K562 (cell line): ENCODE measurements at regions not wholly inside any gene's neighbourhood (a gene's known extent, or its start where the extent isn't known, plus 50 kb on each side); places are given as distances from the start of the nearest gene placed in this dataset.
A peak's percentile ranks its signal among the peaks of the same experiment; 100 is the strongest.

Experiments
- ATAC-seq: fragments of 200-7000 bp; cut with Tn5 transposase; 3 replicates; pipeline ENCODE4 v1.9.1; 2020; ENCODE audit warnings: moderate library complexity
- BruUV-seq: library from RNA; stranded (reverse); fragments of 400-500 nt; replicated peaks from 2 replicates; lab custom pipeline; 2021; lab: Mats Ljungman, UMichigan
- CTCF ChIA-PET: fragments of 300-600 bp; formaldehyde crosslinking; extraction: SDS; loops from one replicate; lab custom pipeline; 2021; ENCODE audit warnings: low intra/inter-chr PET ratio; lab: Yijun Ruan, JAX
- POLR2A ChIA-PET: fragments of 300-600, 350-650 bp; sonication (Branson Sonifier 250); formaldehyde crosslinking; extraction: SDS; loops from one replicate; lab custom pipeline; 2021; ENCODE audit warnings: antibody characterized with exemption, inconsistent platforms; lab: Yijun Ruan, JAX
- DNase-seq, 4 experiments: peaks; one replicate each; pipeline versions ENCODE4 v3.0.0 to v3.0.0-alpha.2; 2011 to 2018; ENCODE audit warnings: low spot score in 3 of 4, mixed read lengths in 3 of 4; ENCODE audit errors: extremely low read depth in 1 of 4
- FAIRE-seq: peaks from 2 replicates; lab custom pipeline; 2011; peaks lifted over from hg19 to GRCh38; lab: Jason Lieb, UNC
- H2AFZ ChIP-seq: 2 replicates; pipeline ENCODE4 v1.6.0; 2011; ENCODE audit warnings: low read depth, low read length, control low read depth, inconsistent platforms
- H3K27ac ChIP-seq: fragments of 200-600 bp; 3 replicates; pipeline ENCODE4 v1.8.0; 2011; ENCODE audit warnings: low read depth, mild to moderate bottlenecking, control low read depth, inconsistent platforms, low read length, moderate library complexity, mixed read lengths; ENCODE audit errors: extremely low read depth
- H3K27me3 ChIP-seq, 2 experiments: fragments of 300-600 bp in 1 of 2; 2 replicates in 1 of 2; 3 replicates in 1 of 2; pipeline versions ENCODE4 v1.6.0 to v1.8.0; 2011; ENCODE audit warnings: inconsistent platforms in 2 of 2, low read length in 2 of 2, mild to moderate bottlenecking in 1 of 2, mixed read lengths in 1 of 2, moderate library complexity in 1 of 2; ENCODE audit not compliant: control insufficient read depth in 2 of 2, insufficient read depth in 2 of 2
- H3K36me3 ChIP-seq: fragments of 300-600 bp; 3 replicates; pipeline ENCODE4 v1.8.0; 2011; ENCODE audit warnings: mild to moderate bottlenecking, low read length, inconsistent platforms; ENCODE audit not compliant: control insufficient read depth, insufficient read depth
- H3K4me1 ChIP-seq, 2 experiments: fragments of 200-600 bp in 1 of 2; replicated peaks in 1 of 2; 2 replicates in 1 of 2; 3 replicates in 1 of 2; pipeline versions ENCODE4 v1.5.1 to v1.8.0; 2011; ENCODE audit warnings: inconsistent platforms in 2 of 2, low read length in 2 of 2, mild to moderate bottlenecking in 1 of 2, mixed read lengths in 1 of 2, moderate library complexity in 1 of 2; ENCODE audit not compliant: control insufficient read depth in 2 of 2, insufficient read depth in 2 of 2
- H3K4me2 ChIP-seq: 2 replicates; pipeline ENCODE4 v1.6.1; 2011; ENCODE audit warnings: low read length, control low read depth, inconsistent platforms, mixed read lengths; ENCODE audit not compliant: insufficient read depth
- H3K4me3 ChIP-seq: fragments of 200-600 bp; sonication (generic), shearing (Covaris generic); 2 replicates; pipeline ENCODE4 v1.5.1; 2016; ENCODE audit warnings: control low read depth, inconsistent platforms
- H3K79me2 ChIP-seq: fragments of 200-600 bp; 3 replicates; pipeline ENCODE4 v1.8.0; 2011; ENCODE audit warnings: low read length, inconsistent platforms; ENCODE audit not compliant: control insufficient read depth, insufficient read depth
- H3K9ac ChIP-seq, 2 experiments: 2 replicates each; pipeline versions ENCODE4 v1.6.0 to v1.6.1; 2011; ENCODE audit warnings: low read depth in 2 of 2, low read length in 2 of 2, control low read depth in 1 of 2, inconsistent platforms in 1 of 2, mild to moderate bottlenecking in 1 of 2, mixed read lengths in 1 of 2; ENCODE audit not compliant: insufficient read depth in 1 of 2
- H3K9me1 ChIP-seq: one replicate; pipeline ENCODE4 v1.6.0; 2011; ENCODE audit warnings: inconsistent platforms, mild to moderate bottlenecking, low read length, moderate library complexity; ENCODE audit not compliant: control insufficient read depth, insufficient read depth
- H3K9me3 ChIP-seq: replicated peaks from 2 replicates; pipeline ENCODE4 v1.5.1; 2011; ENCODE audit warnings: low read depth, low read length, inconsistent platforms; ENCODE audit not compliant: control insufficient read depth, insufficient read depth
- H4K20me1 ChIP-seq: replicated peaks from 2 replicates; pipeline ENCODE4 v1.6.1; 2011; ENCODE audit warnings: low read length, inconsistent platforms, mixed read lengths; ENCODE audit not compliant: control insufficient read depth, insufficient read depth
- ARID1B ChIP-seq: fragments of 450-650 bp; IDR thresholded peaks from 2 replicates; pipeline ENCODE4 v1.6.1; 2016; ENCODE audit warnings: antibody characterized with exemption, mild to moderate bottlenecking, inconsistent platforms
- ESRRA ChIP-seq: fragments of 450-650 bp; IDR thresholded peaks from 2 replicates; pipeline ENCODE4 v1.6.1; 2014; ENCODE audit warnings: low read depth, mild to moderate bottlenecking, moderate library complexity, borderline replicate concordance
- ETV1 ChIP-seq: fragments of 450-650 bp; conservative IDR thresholded peaks from 2 replicates; pipeline ENCODE4 v1.6.1; 2016; ENCODE audit warnings: missing genetic modification characterization, control low read depth, low read depth, missing compliant biosample characterization
- GATA2 ChIP-seq: sonication (generic); formaldehyde crosslinking; IDR thresholded peaks from 2 replicates; pipeline ENCODE4 v1.4.0; 2020; ENCODE audit warnings: mild to moderate bottlenecking, missing genetic modification reagents
- HMG20A ChIP-seq: fragments of 450-650 bp; formaldehyde crosslinking; conservative IDR thresholded peaks from 2 replicates; pipeline ENCODE4 v1.4.0; 2020; ENCODE audit warnings: mild to moderate bottlenecking, mixed read lengths
- HOXB6 ChIP-seq: fragments of 250-450 bp; sonication (Bioruptor Pico); IDR thresholded peaks from 2 replicates; pipeline ENCODE4 v1.5.1; 2022; ENCODE audit warnings: mild to moderate bottlenecking, borderline replicate concordance
- KLF6 ChIP-seq: fragments of 250-450 bp; sonication (Bioruptor Pico); IDR thresholded peaks from 2 replicates; pipeline ENCODE4 v1.4.0; 2020; ENCODE audit warnings: mild to moderate bottlenecking, moderate library complexity, borderline replicate concordance
- MCM7 ChIP-seq, 2 experiments: fragments of 450-650 bp; IDR thresholded peaks; 2 replicates each; pipeline ENCODE4 v1.6.1; 2016 to 2018
- MIER1 ChIP-seq: fragments of 450-650 bp; IDR thresholded peaks from 2 replicates; pipeline ENCODE4 v1.6.1; 2016; ENCODE audit warnings: antibody characterized with exemption, mild to moderate bottlenecking, low read depth
- RFX1 ChIP-seq: fragments of 450-650 bp; IDR thresholded peaks from 2 replicates; pipeline ENCODE4 v1.6.1; 2016; ENCODE audit warnings: mild to moderate bottlenecking, moderate library complexity
- SIRT6 ChIP-seq: IDR thresholded peaks from one replicate; pipeline ENCODE4 v1.6.1; 2012; ENCODE audit warnings: low read depth, mild to moderate bottlenecking, control low read depth, inconsistent platforms, low read length, moderate library complexity
- TAF15 ChIP-seq: fragments of 200-400 bp; formaldehyde crosslinking; IDR thresholded peaks from 2 replicates; pipeline ENCODE4 v1.6.1; 2017; ENCODE audit warnings: mild to moderate bottlenecking, low read depth, low read length, moderate library complexity
- TEAD1 ChIP-seq, 2 experiments: fragments of 450-650 bp in 1 of 2; sonication (generic) in 1 of 2; formaldehyde crosslinking; IDR thresholded peaks; 2 replicates each; pipeline versions ENCODE4 v1.4.0 to v1.8.0; 2020 to 2022; ENCODE audit warnings: mild to moderate bottlenecking in 2 of 2, missing genetic modification reagents in 1 of 2
- ZBTB17 ChIP-seq: fragments of 450-650 bp; formaldehyde crosslinking; IDR thresholded peaks from 2 replicates; pipeline ENCODE4 v1.4.0; 2020; ENCODE audit warnings: mild to moderate bottlenecking
- ZNF3 ChIP-seq: fragments of 250-450 bp; sonication (Bioruptor Pico); IDR thresholded peaks from 2 replicates; pipeline ENCODE4 v1.5.0; 2021; ENCODE audit warnings: mild to moderate bottlenecking, moderate library complexity
- WGBS: fragments of 100-300 bp; shearing (Covaris generic); methylation state at CpG from one replicate; pipeline ENCODE4 v1.1.6; 2016; ENCODE audit warnings: low coverage, mixed read lengths; ENCODE audit not compliant: insufficient coverage; ENCODE audit errors: missing lambda C conversion rate; 5-methylcytosine and 5-hydroxymethylcytosine counted together
- in situ Hi-C: fragments of 300-500 bp; cut with MboI; formaldehyde crosslinking; loops from 4 replicates; pipeline ENCODE4 v1.15.0; 2018; ENCODE audit warnings: inconsistent platforms, mixed read lengths
- intact Hi-C: fragments of 100-400 bp; cut with micrococcal nuclease; formaldehyde crosslinking; loops from 2 replicates; pipeline ENCODE4 v1.14.2; 2022
- TF ChIP-seq, protein P1 (sequence below): IDR thresholded peaks from 2 replicates; pipeline ENCODE4 v1.6.1; 2011; ENCODE audit not compliant: insufficient read length; ENCODE audit errors: extremely low read depth

DNA sequence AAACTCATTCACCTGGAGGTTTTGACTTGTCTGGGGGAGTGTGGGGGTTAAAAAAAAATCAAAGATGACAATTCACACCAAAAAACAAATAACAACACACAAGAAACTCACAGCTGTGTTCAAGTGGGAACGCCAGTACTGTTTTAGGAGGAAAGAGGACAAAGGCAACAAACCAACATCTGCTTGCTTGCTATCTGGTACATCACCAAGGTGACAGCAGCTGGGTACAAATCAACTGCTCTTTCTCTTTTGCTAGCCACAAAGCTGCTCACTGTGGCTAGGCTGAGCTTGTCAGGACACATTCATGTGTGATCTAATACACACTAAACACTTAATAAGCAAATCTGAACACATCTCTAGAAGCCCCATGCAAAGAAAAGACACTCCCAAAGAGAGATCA is 128.0 kb upstream of the RAP1B start:
- no peak overlapping the region for H2AFZ ChIP-seq
- FAIRE-seq (no peak), ATAC-seq (no peak), DNase-seq (no peak)
- CTCF ChIA-PET: no interaction called here
- no peaks in the 10 kb centered on the region for H3K9me1 ChIP-seq
- no peak overlapping the region for H3K9ac ChIP-seq
- no peak overlapping the region for H3K4me2 ChIP-seq
- H3K4me1 ChIP-seq: peaks cover 5 to 30% of the 10 kb centered on the region in 2 experiments; a peak in 4 of 5 replicates
- no peaks in the 10 kb centered on the region for H3K79me2 ChIP-seq
- H4K20me1 ChIP-seq: no peaks in the 10 kb centered on the region
- no TSS peak for BruUV-seq
- H3K27me3 ChIP-seq: peaks cover 0 to 5% of the 10 kb centered on the region in 2 experiments; a peak in 1 of 5 replicates
- TF ChIP-seq MCM7 (IDR thresholded peaks at IDR 0.05) (no peak), RFX1 (peak; percentile 18; the same call in 1 of the 2 replicates), KLF6 (CRISPR knock-in tag) (no peak)
- no peaks in the 10 kb centered on the region; the same call in 1 of the 2 replicates for H3K9me3 ChIP-seq
- no peak overlapping the region for H3K27ac ChIP-seq
- 0% methylated on average over 1 of the region's 1 CpG for WGBS
- POLR2A ChIA-PET: interaction anchor here (0.8 to 1.1 kb wide), 3 partner anchors 15 to 97 kb away, joined by 3 read pairs; no protein-coding TSS in a partner anchor
- no peak overlapping the region for H3K4me3 ChIP-seq
- H3K36me3 ChIP-seq: no peaks in the 10 kb centered on the region
- in situ Hi-C loops: no loop called here
- intact Hi-C loops: no loop called here

- H3K9me1 ChIP-seq: no peaks in the 10 kb centered on the region
- TF ChIP-seq SIRT6 (no peak), TAF15 (no peak), ZNF3 (no peak), ETV1 (tag) (0 out of 2 replicates have a peak, but pooled peaks have one; percentile 12), GATA2 (CRISPR knock-in tag) (no peak), ESRRA (no peak), HOXB6 (CRISPR knock-in tag) (no peak), ZBTB17 (CRISPR knock-in tag) (no peak), HMG20A (CRISPR knock-in tag) (no peak), ARID1B (peak; percentile 68), MIER1 (no peak), TEAD1 (CRISPR knock-in tag; IDR thresholded peaks at IDR 0.05) (no peak)
- TF ChIP-seq, protein P1, sequence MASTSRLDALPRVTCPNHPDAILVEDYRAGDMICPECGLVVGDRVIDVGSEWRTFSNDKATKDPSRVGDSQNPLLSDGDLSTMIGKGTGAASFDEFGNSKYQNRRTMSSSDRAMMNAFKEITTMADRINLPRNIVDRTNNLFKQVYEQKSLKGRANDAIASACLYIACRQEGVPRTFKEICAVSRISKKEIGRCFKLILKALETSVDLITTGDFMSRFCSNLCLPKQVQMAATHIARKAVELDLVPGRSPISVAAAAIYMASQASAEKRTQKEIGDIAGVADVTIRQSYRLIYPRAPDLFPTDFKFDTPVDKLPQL: no peak
These were observed 126.9 kb upstream of the RAP1B start for GRCh38 chr12:68483592-68484383.

More at GRCh38 chr12:68483592-68484383, 126.9 kb upstream of the RAP1B start:
- ChIA-PET POLR2A (interaction anchor here (0.7 kb wide), 1 partner anchor 16 kb away, joined by 3 read pairs; no protein-coding TSS in a partner anchor), CTCF (no interaction called here)
- intact Hi-C loops: no loop called here
- in situ Hi-C loops: no loop called here
- FAIRE-seq (peak; percentile 26), DNase-seq (no peak), ATAC-seq (no peak)
- peaks cover 0 to 10% of the 10 kb centered on the region in 2 experiments; a peak in 1 of 5 replicates for H3K27me3 ChIP-seq
- no peak overlapping the region for H3K4me3 ChIP-seq
- H3K79me2 ChIP-seq: no peaks in the 10 kb centered on the region
- H3K9ac ChIP-seq: no peak overlapping the region
- 0 out of 3 replicates have a peak overlapping the region, but pooled peaks have one; percentile 11 for H3K27ac ChIP-seq
- H3K4me2 ChIP-seq: no peak overlapping the region
- no TSS peak for BruUV-seq
- H2AFZ ChIP-seq: 0 out of 2 replicates have a peak overlapping the region, but pooled peaks have one; percentile 1
- H3K36me3 ChIP-seq: no peaks in the 10 kb centered on the region
- no peaks in the 10 kb centered on the region for H4K20me1 ChIP-seq
- WGBS: 37% methylated on average over 4 of the region's 4 CpGs
- peaks cover 5 to 30% of the 10 kb centered on the region in 2 experiments; a peak in 4 of 5 replicates for H3K4me1 ChIP-seq
- no peaks in the 10 kb centered on the region; the same call in 1 of the 2 replicates for H3K9me3 ChIP-seq
